ENCODE measurements at regions not wholly inside any gene's neighbourhood (a gene's known extent, or its start where the extent isn't known, plus 50 kb on each side); places are given as distances from the start of the nearest gene placed in this dataset.

DNA sequence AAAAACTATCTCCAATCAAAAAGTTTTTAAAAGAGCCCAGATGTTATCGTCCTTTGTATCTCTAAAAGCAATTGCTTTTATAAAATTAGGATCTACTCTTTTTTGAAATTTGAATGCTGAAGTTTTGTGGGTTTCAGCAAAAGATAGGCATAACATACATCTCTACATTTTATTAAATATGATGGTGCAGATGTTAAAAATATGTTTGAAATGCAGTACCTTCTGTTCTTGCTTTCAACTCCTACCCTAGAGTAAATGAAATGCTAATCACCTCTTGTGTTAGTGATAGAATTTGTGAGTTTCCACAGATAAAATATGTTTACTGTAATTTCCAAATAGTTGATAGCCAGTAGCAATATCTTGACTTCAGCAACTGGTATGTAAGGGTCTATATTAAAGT, 95.7 kb upstream of the VPREB1 start:
- DNase-seq (ENCODE audit: low spot score), result no peak

- no peak for DNase-seq (ENCODE audit: low spot score)
Observed at GRCh38 chr22:22144858-22145257, 99.7 kb upstream of the VPREB1 start.

DNA sequence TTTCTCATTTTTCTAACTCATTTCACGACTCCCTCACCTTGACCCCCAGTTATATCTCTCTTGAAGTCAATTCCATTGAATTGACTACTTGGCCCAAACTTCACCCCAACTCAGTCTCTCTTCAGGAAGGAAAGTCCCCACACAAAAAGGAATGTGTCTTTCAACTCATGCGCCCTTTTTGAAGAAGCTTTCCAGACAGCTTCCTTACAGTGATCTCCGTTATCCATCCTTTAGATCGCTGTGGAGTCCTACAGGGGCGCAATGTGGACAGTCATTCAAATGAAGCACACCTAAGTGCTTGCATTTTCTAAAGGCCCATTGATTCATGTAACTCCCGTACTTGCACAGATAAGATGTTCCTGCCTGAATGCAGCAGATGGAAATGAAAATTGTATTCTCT, 101.1 kb upstream of the VPREB1 start:
- DNase-seq (ENCODE audit: low spot score), result no peak

- no peak for DNase-seq (ENCODE audit: low spot score)
Observed at GRCh38 chr22:22142661-22143060, 101.9 kb upstream of the VPREB1 start.

DNA sequence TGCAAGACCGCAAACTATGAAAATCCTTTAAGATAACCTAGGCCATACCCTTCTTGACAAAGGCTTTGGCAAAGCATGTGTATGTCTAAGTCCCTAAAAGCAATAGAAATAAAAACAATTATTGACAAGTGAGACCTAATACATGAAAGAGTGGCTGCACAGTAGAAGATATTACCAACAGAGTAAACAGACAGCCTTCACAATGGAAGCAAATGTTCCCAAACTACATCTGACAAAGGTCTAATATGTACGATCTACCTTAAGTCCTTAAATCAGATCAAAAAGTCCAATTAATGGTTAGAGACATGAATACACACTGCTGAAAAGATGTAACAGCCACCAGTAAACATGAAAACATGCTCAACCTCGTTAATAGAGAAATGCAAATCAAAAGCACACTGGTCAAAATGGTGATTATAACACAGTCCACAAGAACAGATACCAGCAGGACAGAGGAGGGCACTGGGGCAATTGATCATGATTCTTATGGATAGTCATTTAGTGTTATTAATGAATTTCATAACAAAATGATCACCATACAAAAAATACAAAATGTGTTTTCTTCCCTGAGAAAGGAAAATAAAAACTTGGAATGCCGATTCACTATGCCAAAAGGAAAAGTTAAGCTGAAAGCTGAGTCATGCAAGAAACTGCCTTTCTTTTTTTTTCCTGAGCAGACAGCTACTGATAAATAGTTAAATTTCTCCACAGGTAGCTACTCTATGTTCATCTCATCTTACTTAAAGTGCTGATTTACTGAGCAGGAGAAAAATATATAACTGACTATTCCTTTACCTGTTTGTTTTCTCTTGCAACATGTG, 102.6 kb upstream of the VPREB1 start:
- DNase-seq (ENCODE audit: low spot score), result no peak

DNA sequence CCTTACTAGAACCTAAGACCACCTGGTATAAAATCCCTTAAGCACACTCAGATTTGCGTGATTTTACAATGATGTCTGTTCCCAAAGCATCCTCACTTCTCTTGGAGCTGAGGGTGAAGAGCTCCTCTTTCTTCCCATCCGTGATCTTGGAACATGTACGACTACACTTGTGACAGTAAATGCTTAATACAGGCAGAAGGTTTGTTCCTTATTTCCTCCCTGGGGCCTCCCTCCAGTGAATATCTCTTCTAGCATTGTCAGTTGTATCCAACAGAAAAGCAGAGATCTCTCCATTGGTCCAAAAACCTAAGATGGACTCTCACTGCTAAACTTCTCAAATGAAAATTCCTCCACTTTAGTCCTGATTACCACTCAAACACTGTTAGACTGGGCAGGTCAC, 103.6 kb upstream of the VPREB1 start:
- no peak for DNase-seq (ENCODE audit: low spot score)

DNA sequence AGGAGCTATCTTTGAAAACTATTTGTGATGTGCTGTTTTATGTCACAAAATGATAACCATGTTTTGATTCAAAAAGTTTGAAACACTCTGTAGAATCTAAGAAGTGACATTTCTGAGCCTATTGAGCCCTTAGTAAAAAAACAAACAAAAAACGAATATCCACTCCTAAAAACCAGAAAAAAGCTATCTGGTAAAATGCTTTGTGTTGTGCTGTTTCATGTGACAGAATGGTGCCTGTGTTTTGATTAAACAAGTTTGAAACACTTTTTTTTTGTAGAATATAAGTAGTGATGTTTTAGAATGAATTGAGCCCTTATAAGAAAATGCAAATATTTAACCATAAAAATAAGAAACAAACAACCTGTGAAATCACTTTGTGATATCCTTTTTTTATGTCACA, 105.2 kb upstream of the VPREB1 start:
- DNase-seq (ENCODE audit: low spot score), result no peak

GRCh38 chr22:22138915-22139314, 105.7 kb upstream of the VPREB1 start:
- no peak for DNase-seq (ENCODE audit: low spot score)

DNA sequence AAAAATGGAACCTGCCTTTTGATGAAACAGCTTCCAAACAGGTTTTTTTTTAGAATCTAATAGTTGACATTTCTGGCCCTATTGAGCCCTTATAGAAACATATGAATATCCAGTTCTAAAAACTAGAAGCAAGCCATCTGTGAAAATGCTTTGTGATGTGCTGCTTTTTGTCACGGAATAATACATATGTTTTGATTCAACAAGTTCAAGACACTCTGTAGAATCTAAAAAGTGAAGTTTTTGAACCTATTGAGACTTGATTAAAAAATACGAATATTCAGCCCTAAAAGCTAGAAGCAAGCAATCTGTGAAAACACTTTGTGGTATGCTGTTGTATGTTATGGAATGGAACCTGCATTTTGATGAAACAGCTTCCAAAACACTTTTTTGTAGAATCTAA, 106.7 kb upstream of the VPREB1 start:
- no peak for DNase-seq (ENCODE audit: low spot score)

GRCh38 chr22:22133910-22134309, 110.7 kb upstream of the VPREB1 start:
- no peak for DNase-seq (ENCODE audit: low spot score)

- DNase-seq (ENCODE audit: low spot score), result no peak
Observed at GRCh38 chr22:22130953-22131608, 113.5 kb upstream of the VPREB1 start.

GRCh38 chr22:22129387-22129786, 115.2 kb upstream of the VPREB1 start:
- DNase-seq (ENCODE audit: low spot score), result no peak

GRCh38 chr22:22128440-22128839, 116.1 kb upstream of the VPREB1 start:
- no peak for DNase-seq (ENCODE audit: low spot score)

GRCh38 chr22:22127100-22127499, 117.5 kb upstream of the VPREB1 start:
- no peak for DNase-seq (ENCODE audit: low spot score)

DNA sequence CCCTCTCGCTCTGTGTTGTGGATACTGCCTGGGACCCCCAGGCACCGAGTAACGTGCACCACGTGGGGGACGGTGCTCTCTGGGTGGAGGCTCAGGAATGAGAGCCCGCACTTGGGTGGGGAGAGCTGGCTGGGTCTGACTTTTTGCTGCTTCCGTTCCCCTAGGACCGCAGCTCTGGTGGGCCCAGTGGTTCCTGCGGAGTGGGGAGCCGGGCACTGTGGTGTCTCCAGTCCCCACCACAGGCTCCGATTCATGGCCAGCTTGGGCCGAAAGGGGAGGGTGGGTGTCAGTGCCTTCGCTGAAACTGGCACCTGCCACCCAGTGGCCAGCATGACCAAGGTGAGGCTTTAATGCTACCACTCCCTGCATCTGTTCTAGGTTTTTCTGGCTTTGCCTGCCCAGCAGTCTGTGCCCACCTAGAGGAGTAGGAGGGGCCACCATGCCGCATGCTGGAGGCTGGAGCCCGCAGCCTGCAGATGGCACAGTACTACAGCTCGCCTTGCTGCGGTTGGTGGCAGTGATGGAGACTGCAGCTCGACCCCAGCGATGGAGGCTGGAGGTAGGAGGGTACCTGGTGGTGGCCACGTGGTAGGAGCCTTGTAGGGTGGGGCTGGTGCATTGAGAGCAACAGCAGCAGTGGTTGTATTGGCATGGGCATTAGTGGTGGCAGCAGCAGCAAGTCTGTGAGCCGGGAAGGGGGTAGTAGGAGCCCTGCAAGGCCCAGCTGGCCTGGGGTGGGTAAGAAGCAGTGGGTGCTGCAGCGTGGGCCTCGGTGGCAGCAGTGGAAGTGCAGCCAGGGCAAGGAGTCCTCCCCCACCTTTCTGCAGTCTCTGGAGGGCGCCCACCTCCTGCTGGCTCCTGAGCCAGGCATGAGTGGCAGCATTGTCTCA, 118.8 kb upstream of the VPREB1 start:
- no peak for DNase-seq (ENCODE audit: low spot score)

- no peak for DNase-seq (ENCODE audit: low spot score)
Observed at GRCh38 chr22:22125028-22125578, 119.5 kb upstream of the VPREB1 start.

DNA sequence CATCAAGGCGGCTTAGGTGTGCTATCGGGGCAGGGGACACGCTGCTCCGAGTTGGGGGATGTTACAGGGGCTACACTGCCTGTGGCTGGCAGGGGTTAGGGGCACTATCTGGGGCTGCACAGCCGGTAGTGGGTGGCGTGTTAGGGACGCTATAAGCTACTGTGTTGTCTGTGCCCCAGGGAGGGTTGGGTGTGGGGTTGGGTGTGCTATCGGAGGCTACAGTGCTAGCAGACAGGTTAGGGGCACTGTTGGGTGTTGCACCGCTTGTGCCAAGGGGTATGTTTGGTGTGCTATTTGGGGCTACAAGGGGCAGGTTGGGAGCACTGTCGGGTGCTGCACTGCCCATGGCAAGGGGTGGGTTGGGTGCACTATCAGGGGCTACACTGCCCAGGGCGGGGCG, 120.2 kb upstream of the VPREB1 start:
- no peak for DNase-seq (ENCODE audit: low spot score)

DNA sequence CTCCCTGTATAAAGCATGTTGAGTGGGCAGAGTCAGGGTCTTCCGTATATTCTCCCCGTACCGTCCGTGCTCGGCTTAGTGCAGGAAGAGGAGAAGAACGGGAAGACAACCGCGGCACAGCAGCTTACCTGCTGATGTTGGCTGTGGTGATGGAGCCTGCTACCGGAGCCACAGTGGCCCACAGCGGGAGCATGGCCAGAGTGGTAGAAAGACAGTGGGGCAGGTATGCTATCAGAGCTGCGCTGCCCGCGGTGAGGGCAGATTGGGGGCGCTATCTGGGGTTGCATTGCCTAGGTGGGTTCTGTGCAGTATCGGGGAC, 120.7 kb upstream of the VPREB1 start:
- no peak for DNase-seq (ENCODE audit: low spot score)

- peak; percentile 72 for DNase-seq (ENCODE audit: low spot score)
Observed at GRCh38 chr22:22123118-22123959, 121.2 kb upstream of the VPREB1 start.

GRCh38 chr22:22122348-22123117, 122.1 kb upstream of the VPREB1 start:
- no peak for DNase-seq (ENCODE audit: low spot score)

GRCh38 chr22:22121445-22121844, 123.1 kb upstream of the VPREB1 start:
- no peak for DNase-seq (ENCODE audit: low spot score)
